ENCODE measurements at regions not wholly inside any gene's neighbourhood (a gene's known extent, or its start where the extent isn't known, plus 50 kb on each side); places are given as distances from the start of the nearest gene placed in this dataset.

DNA sequence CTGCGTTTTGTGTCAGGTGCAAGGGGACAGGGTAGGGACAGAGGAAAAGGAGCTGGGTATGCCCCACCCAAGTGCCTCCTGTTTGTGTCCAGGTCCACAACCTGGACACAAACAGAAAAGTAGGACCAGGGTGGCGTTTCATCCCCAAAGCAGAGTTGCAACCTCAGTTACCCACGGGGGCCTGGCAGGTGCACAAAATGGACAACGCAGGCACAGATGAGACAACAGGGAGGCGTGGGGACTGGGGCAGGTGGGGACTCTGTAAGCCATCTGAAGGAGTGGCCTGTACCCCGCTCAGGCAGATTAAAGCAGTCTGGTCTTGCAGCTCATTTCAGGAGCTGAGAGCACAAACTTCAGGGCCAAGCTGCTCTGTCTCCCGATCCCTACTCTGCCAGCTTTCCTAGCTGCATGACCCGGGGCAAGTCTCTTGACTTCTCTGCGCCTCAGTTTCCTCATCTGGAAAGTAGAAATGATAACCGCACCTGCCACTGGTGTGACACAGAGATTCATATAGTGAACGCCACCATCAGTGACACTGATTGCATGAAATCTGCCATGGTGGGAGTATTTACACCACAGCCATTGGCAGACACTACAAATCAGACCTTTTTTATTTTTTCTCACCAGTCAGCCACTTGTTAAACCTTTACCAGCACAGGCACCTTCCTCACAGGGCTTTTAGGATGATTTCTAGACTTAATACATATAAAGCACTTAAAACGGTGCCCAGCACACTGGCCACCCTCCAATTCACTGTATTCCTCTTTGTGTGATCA lies 123.0 kb downstream of the PHETA1 start:
- Histone ChIP-seq H3K4me2 (ENCODE audit: insufficient read depth in 1 of 2, low read depth in 2 of 2, low read length in 2 of 2) (no peak overlapping the region), H4K5ac (ENCODE audit: insufficient read length, low read depth, low read length) (no peak overlapping the region), H2BK15ac (ENCODE audit: low read length) (no peak overlapping the region), H4K20me1 (replicated peaks in 1 of 2; ENCODE audit: control insufficient read depth in 1 of 2, insufficient read depth in 2 of 2, low read length in 2 of 2) (peaks cover 0 to 1% of the 10 kb centered on the region in 2 experiments), H3K4me3 (ENCODE audit: extremely low read depth in 1 of 4, insufficient read depth in 2 of 4, low read depth in 3 of 4, low read length in 4 of 4) (no peak overlapping the region), H3K9me3 (ENCODE audit: insufficient read depth in 2 of 2, low read depth in 1 of 2, low read length in 1 of 2) (peaks cover 5 to 7% of the 10 kb centered on the region in 2 experiments; a peak in 2 of 4 replicates), H4K8ac (ENCODE audit: extremely low read depth, insufficient read depth, low read length) (no peak overlapping the region), H2AFZ (ENCODE audit: low read length) (no peak overlapping the region), H3K27ac (ENCODE audit: low read depth, low read length) (no peak overlapping the region), H2BK120ac (replicated peaks; ENCODE audit: low read depth, low read length) (no peak overlapping the region), H3K9ac (replicated peaks in 1 of 4; ENCODE audit: extremely low read depth in 1 of 4, low read depth in 3 of 4, low read length in 3 of 4) (no peak overlapping the region), H3K4ac (replicated peaks; ENCODE audit: insufficient read length, low read depth, low read length) (no peak overlapping the region), H3K27me3 (replicated peaks in 1 of 4; ENCODE audit: control insufficient read depth in 3 of 4, extremely low read depth in 1 of 4, insufficient read depth in 3 of 4, low read length in 3 of 4) (no peaks in the 10 kb centered on the region), H3K79me1 (ENCODE audit: low read depth, low read length) (no peaks in the 10 kb centered on the region), H2BK5ac (ENCODE audit: low read depth, low read length) (no peak overlapping the region), H2BK12ac (ENCODE audit: low read depth, low read length) (no peak overlapping the region), H3K18ac (ENCODE audit: extremely low read depth, low read length) (no peak overlapping the region), H3K4me1 (replicated peaks in 1 of 4; ENCODE audit: control insufficient read depth in 3 of 4, insufficient read depth in 4 of 4, low read length in 3 of 4) (peaks cover 0 to 5% (median 2%) of the 10 kb centered on the region in 4 experiments; a peak in 4 of 7 replicates), H3K23me2 (ENCODE audit: low read depth, low read length) (no peaks in the 10 kb centered on the region), H3K23ac (ENCODE audit: insufficient read length) (no peak overlapping the region), H3K36me3 (ENCODE audit: control insufficient read depth in 2 of 4, insufficient read depth in 4 of 4, low read length in 3 of 4) (no peaks in the 10 kb centered on the region), H4K91ac (replicated peaks; ENCODE audit: insufficient read length, low read length) (no peak overlapping the region), H2AK5ac (ENCODE audit: low read depth, low read length) (no peak overlapping the region), H3K14ac (ENCODE audit: insufficient read length) (no peak overlapping the region), H3K56ac (replicated peaks; ENCODE audit: insufficient read length, low read depth, low read length) (no peak overlapping the region), H3K79me2 (ENCODE audit: control insufficient read depth in 1 of 2, insufficient read depth in 2 of 2, low read length in 2 of 2) (no peaks in the 10 kb centered on the region), H2BK20ac (ENCODE audit: low read length) (no peak overlapping the region)
- CTCF ChIA-PET (ENCODE audit: partially characterized antibody): interaction anchor here (0.5 to 1.1 kb wide), 2 partner anchors 44 to 299 kb away, joined by 3 read pairs; no protein-coding TSS in a partner anchor
- POLR2A ChIA-PET (ENCODE audit: partially characterized antibody): interaction anchor here (0.6 kb wide), 1 partner anchor 774 kb away, joined by 3 read pairs; no protein-coding TSS in a partner anchor
- 83% methylated on average over 12 of the region's 12 CpGs; no CpG with 5 or more reads in 1 of the 2 experiments for WGBS, 2 experiments (ENCODE audit: extremely low coverage in 1 of 2, insufficient coverage in 1 of 2, insufficient read length in 1 of 2, insufficient replicate concordance in 2 of 2, low coverage in 1 of 2, low lambda C conversion rate in 2 of 2, missing lambda C conversion rate in 1 of 2)
- no peak for FAIRE-seq
- no peak for DNase-seq (ENCODE audit: low read depth in 1 of 2, low spot score in 2 of 2)
- no peak for TF ChIP-seq TEAD4 (IDR thresholded peaks at IDR 0.05; ENCODE audit: low read depth, low read length)
- no peak for TF ChIP-seq TBP (IDR thresholded peaks at IDR 0.05; ENCODE audit: low read depth, low read length)
- TF ChIP-seq SIRT6 (IDR thresholded peaks at IDR 0.05; ENCODE audit: low read length): no peak
- no peak for TF ChIP-seq JUN (IDR thresholded peaks at IDR 0.05; ENCODE audit: low read depth, low read length)
- TF ChIP-seq POLR2A (IDR thresholded peaks at IDR 0.05; ENCODE audit: control extremely low read depth in 1 of 2, low read depth in 2 of 2, low read length in 2 of 2): no peak
- no peak for TF ChIP-seq BACH1 (IDR thresholded peaks at IDR 0.05; ENCODE audit: low read length)
- TF ChIP-seq, protein P1, sequence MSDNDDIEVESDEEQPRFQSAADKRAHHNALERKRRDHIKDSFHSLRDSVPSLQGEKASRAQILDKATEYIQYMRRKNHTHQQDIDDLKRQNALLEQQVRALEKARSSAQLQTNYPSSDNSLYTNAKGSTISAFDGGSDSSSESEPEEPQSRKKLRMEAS (IDR thresholded peaks at IDR 0.05): no peak
- no peak for TF ChIP-seq CBX5 (IDR thresholded peaks at IDR 0.05; ENCODE audit: low read depth, low read length)
- no peak for TF ChIP-seq TCF12 (IDR thresholded peaks at IDR 0.05; ENCODE audit: low read depth, low read length)
- TF ChIP-seq RXRA (IDR thresholded peaks at IDR 0.05; ENCODE audit: insufficient read depth, low read depth, low read length): no peak
